ENCODE measurements at regions not wholly inside any gene's neighbourhood (a gene's known extent, or its start where the extent isn't known, plus 50 kb on each side); places are given as distances from the start of the nearest gene placed in this dataset.

- no peak overlapping the region for H3K9ac ChIP-seq (ENCODE audit: low read length)
- no peak overlapping the region for H3K27ac ChIP-seq (ENCODE audit: low read length)
- H3K4me3 ChIP-seq (ENCODE audit: low read length), result no peak overlapping the region
- H3K27me3 ChIP-seq (replicated peaks; ENCODE audit: insufficient read depth, low read length), result no peaks in the 10 kb centered on the region
- no peaks in the 10 kb centered on the region for H3K9me3 ChIP-seq (replicated peaks; ENCODE audit: insufficient read depth, low read length)
- TF ChIP-seq EZH2phosphoT487 (IDR thresholded peaks at IDR 0.05; ENCODE audit: low read length), result no peak
- H3K4me2 ChIP-seq (ENCODE audit: low read depth, low read length), result no peak overlapping the region
- DNase-seq, result no peak
- H3K9me2 ChIP-seq (replicated peaks; ENCODE audit: insufficient read depth, low read length), result no peaks in the 10 kb centered on the region
- no peaks in the 10 kb centered on the region for H3F3A ChIP-seq (ENCODE audit: insufficient read depth, low read length)
- no peaks in the 10 kb centered on the region for H3K4me1 ChIP-seq (ENCODE audit: low read length)
- H4K20me1 ChIP-seq (ENCODE audit: insufficient read depth, low read length), result no peaks in the 10 kb centered on the region
- H3K79me2 ChIP-seq (ENCODE audit: low read length), result no peaks in the 10 kb centered on the region
- H2AFZ ChIP-seq (ENCODE audit: low read length), result no peak overlapping the region
- no peaks in the 10 kb centered on the region for H3K36me3 ChIP-seq (replicated peaks; ENCODE audit: insufficient read depth, low read length)
Measured at GRCh38 chr5:88550736-88551135, 282.1 kb upstream of the TMEM161B start.

DNA sequence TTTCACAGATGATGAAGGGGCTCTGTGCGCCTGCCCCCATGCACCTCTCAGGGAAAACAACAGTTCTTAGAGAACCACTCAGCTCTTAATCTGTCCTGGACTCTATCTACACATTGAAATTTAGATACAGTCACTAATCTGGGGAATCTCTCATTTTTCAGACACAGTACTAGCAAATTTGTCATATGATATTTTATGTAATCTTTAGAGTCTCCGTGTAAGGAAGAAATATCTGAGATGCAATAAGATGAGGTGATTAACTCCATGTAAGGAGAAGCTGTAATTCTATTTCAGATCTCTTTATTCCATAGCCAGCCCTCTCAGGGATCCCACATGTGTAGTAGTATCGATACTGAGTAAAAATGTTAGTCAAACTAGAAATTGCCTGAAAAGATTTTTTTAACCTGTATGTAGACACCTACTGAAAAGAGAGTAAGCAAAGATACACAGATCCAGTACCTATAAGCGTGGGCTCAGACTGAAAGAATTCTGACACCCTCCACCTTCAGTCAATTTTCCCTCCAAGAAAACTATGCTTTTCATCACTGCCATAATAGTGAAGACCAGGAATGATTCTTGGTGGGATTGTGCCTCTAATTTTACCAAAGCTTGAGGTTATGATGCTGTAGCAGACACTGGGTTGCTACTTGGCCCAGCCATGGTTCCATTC lies 279.6 kb upstream of the TMEM161B start:
- Histone ChIP-seq H3K4me2 (ENCODE audit: low read depth, low read length) (no peak overlapping the region), H3K9ac (ENCODE audit: low read length) (no peak overlapping the region), H3K79me2 (ENCODE audit: low read length) (no peaks in the 10 kb centered on the region), H3F3A (ENCODE audit: insufficient read depth, low read length) (no peaks in the 10 kb centered on the region), H3K4me1 (ENCODE audit: low read length) (no peaks in the 10 kb centered on the region), H3K27me3 (replicated peaks; ENCODE audit: insufficient read depth, low read length) (no peaks in the 10 kb centered on the region), H3K9me2 (replicated peaks; ENCODE audit: insufficient read depth, low read length) (no peaks in the 10 kb centered on the region), H2AFZ (ENCODE audit: low read length) (no peak overlapping the region), H3K27ac (ENCODE audit: low read length) (no peak overlapping the region), H3K36me3 (replicated peaks; ENCODE audit: insufficient read depth, low read length) (no peaks in the 10 kb centered on the region), H3K9me3 (replicated peaks; ENCODE audit: insufficient read depth, low read length) (no peaks in the 10 kb centered on the region), H3K4me3 (ENCODE audit: low read length) (no peak overlapping the region), H4K20me1 (ENCODE audit: insufficient read depth, low read length) (no peaks in the 10 kb centered on the region)
- TF ChIP-seq CTCF (IDR thresholded peaks at IDR 0.05; ENCODE audit: low read length) (no peak), EZH2phosphoT487 (IDR thresholded peaks at IDR 0.05; ENCODE audit: low read length) (no peak), EZH2 (optimal IDR thresholded peaks at IDR 0.05; ENCODE audit: low read depth, low read length) (no peak)
- no peak for DNase-seq

DNA sequence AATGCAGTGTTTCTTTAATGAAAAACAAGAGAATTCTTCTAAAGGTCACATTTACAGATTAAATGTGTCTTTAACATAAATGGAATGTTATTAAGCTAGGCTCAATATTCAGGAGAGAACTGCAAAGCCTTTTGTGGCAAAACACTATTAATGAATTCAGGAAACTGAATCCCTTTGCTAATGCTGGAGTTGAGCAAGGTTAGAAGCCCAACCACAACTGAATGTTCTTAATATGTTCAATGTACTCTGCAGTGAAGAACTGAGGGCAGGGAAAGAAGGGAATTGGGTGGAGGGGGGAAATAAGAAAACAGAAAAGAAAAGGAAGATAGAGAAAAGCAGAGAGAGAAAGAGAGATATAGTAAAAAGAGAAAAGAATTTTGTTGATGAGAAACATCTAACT lies 276.7 kb upstream of the TMEM161B start:
- no peak for DNase-seq
- H2AFZ ChIP-seq (ENCODE audit: low read length), result no peak overlapping the region
- no peaks in the 10 kb centered on the region for H3K79me2 ChIP-seq (ENCODE audit: low read length)
- no peaks in the 10 kb centered on the region for H3F3A ChIP-seq (ENCODE audit: insufficient read depth, low read length)
- H3K27me3 ChIP-seq (replicated peaks; ENCODE audit: insufficient read depth, low read length), result no peaks in the 10 kb centered on the region
- 0 out of 2 replicates have a peak, but pooled peaks cover 4% of the 10 kb centered on the region for H3K4me1 ChIP-seq (ENCODE audit: low read length)
- H4K20me1 ChIP-seq (ENCODE audit: insufficient read depth, low read length), result no peaks in the 10 kb centered on the region
- H3K36me3 ChIP-seq (replicated peaks; ENCODE audit: insufficient read depth, low read length), result no peaks in the 10 kb centered on the region
- no peak overlapping the region for H3K27ac ChIP-seq (ENCODE audit: low read length)
- no peaks in the 10 kb centered on the region for H3K9me3 ChIP-seq (replicated peaks; ENCODE audit: insufficient read depth, low read length)
- no peak overlapping the region for H3K4me2 ChIP-seq (ENCODE audit: low read depth, low read length)
- TF ChIP-seq CTCF (IDR thresholded peaks at IDR 0.05; ENCODE audit: low read length) (no peak), EZH2phosphoT487 (IDR thresholded peaks at IDR 0.05; ENCODE audit: low read length) (no peak), EZH2 (optimal IDR thresholded peaks at IDR 0.05; ENCODE audit: low read depth, low read length) (no peak)
- no peak overlapping the region for H3K4me3 ChIP-seq (ENCODE audit: low read length)
- no peak overlapping the region for H3K9ac ChIP-seq (ENCODE audit: low read length)
- H3K9me2 ChIP-seq (replicated peaks; ENCODE audit: insufficient read depth, low read length), result no peaks in the 10 kb centered on the region

DNA sequence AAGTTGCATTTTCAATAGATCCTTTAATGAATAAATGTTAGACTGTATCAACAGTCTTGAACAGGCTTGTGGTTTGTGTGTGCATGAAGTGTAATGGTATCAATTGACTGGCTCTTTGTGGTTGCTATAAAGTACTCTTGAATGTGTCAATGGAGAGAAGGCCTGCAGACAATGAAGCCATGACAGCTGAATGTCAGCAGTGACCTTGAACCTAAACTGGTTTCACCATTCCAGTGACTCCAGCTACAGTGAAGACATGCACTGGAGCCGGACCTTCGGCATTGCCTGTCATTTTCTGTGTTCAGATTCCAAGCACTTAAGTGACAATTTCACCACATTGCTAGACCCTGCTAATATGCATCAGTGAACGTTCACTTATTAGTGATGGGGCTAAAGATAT lies 276.0 kb upstream of the TMEM161B start:
- no peak for DNase-seq

More for the DNA sequence above, 276.0 kb upstream of the TMEM161B start:
- Histone ChIP-seq H3K9me3 (replicated peaks; ENCODE audit: insufficient read depth, low read length) (no peaks in the 10 kb centered on the region), H2AFZ (ENCODE audit: low read length) (no peak overlapping the region), H3K36me3 (replicated peaks; ENCODE audit: insufficient read depth, low read length) (no peaks in the 10 kb centered on the region), H3K27ac (ENCODE audit: low read length) (no peak overlapping the region), H3K4me2 (ENCODE audit: low read depth, low read length) (no peak overlapping the region), H3F3A (ENCODE audit: insufficient read depth, low read length) (no peaks in the 10 kb centered on the region), H3K9me2 (replicated peaks; ENCODE audit: insufficient read depth, low read length) (no peaks in the 10 kb centered on the region), H3K27me3 (replicated peaks; ENCODE audit: insufficient read depth, low read length) (no peaks in the 10 kb centered on the region), H3K9ac (ENCODE audit: low read length) (no peak overlapping the region), H4K20me1 (ENCODE audit: insufficient read depth, low read length) (no peaks in the 10 kb centered on the region), H3K79me2 (ENCODE audit: low read length) (no peaks in the 10 kb centered on the region), H3K4me3 (ENCODE audit: low read length) (no peak overlapping the region), H3K4me1 (ENCODE audit: low read length) (0 out of 2 replicates have a peak, but pooled peaks cover 4% of the 10 kb centered on the region)
- TF ChIP-seq EZH2phosphoT487 (IDR thresholded peaks at IDR 0.05; ENCODE audit: low read length) (no peak), CTCF (IDR thresholded peaks at IDR 0.05; ENCODE audit: low read length) (no peak), EZH2 (optimal IDR thresholded peaks at IDR 0.05; ENCODE audit: low read depth, low read length) (no peak)

All from MM.1S (cell line).